ENCODE measurements at regions not wholly inside any gene's neighbourhood (a gene's known extent, or its start where the extent isn't known, plus 50 kb on each side); places are given as distances from the start of the nearest gene placed in this dataset.

DNA sequence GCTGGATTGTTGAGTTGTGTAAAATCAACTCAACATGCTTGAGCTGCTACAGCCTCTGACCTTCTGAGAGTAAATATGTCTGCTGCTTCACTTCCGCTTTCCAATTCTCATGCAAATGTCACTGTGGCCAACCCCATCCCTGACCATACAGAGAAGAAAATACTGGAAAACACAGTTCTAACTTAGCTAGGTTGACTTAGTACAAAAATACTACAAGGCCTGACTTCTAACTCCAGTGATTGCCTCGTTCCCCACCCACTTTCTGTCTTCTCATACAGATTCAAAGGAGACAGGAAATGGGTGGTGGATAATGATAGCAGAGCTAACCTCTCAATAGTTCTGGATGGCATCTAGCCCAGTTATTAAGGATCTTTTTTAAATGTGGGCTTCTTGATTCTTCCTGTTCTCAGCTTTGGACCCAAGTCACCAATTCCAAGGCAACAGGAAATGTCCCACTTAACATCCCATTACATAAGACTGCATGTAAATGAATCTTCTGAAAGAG, 226.6 kb upstream of the SLC24A2 start:
- H3K27ac ChIP-seq (ENCODE audit: low read length): no peak overlapping the region
- H3K9me3 ChIP-seq (ENCODE audit: control insufficient read depth, insufficient read depth, low read length): no peaks in the 10 kb centered on the region
- no CpG with 5 or more reads among the region's 2 CpGs for WGBS (ENCODE audit: insufficient coverage, insufficient read length)
- no peaks in the 10 kb centered on the region for H3K36me3 ChIP-seq (ENCODE audit: control insufficient read depth, insufficient read depth, low read length)
- H3K4me3 ChIP-seq (ENCODE audit: low read length): no peak overlapping the region
- DNase-seq (ENCODE audit: low read depth, low spot score): no peak
- H3K27me3 ChIP-seq (ENCODE audit: control insufficient read depth, insufficient read depth, low read length): no peaks in the 10 kb centered on the region
- H3K4me1 ChIP-seq (ENCODE audit: control insufficient read depth, insufficient read depth, low read length): no peaks in the 10 kb centered on the region; the same call in 1 of the 2 replicates

DNA sequence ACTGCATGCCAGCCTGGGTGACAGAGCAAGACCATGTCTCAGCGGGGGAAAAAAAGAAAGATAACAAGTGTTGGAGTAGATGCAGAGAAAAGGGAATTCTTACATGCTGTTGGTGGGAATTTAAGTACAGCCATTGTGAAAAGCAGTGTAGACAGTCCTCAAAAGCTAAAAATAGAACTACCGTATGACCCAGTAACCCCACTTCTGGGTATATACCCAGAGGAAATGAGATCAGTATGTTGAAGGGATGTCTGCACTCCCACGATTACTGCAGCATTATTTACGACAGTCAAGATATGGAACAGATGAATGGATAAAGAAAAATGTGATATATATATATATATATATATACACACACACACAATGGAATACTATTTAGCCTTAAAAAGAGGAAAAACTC, 225.3 kb upstream of the SLC24A2 start:
- no peaks in the 10 kb centered on the region for H3K9me3 ChIP-seq (ENCODE audit: control insufficient read depth, insufficient read depth, low read length)
- H3K27ac ChIP-seq (ENCODE audit: low read length): no peak overlapping the region
- no peak for DNase-seq (ENCODE audit: low read depth, low spot score)
- no peaks in the 10 kb centered on the region for H3K27me3 ChIP-seq (ENCODE audit: control insufficient read depth, insufficient read depth, low read length)
- no peaks in the 10 kb centered on the region; the same call in none of the 2 replicates for H3K4me1 ChIP-seq (ENCODE audit: control insufficient read depth, insufficient read depth, low read length)
- WGBS (ENCODE audit: insufficient coverage, insufficient read length): no CpG with 5 or more reads among the region's 4 CpGs
- H3K4me3 ChIP-seq (ENCODE audit: low read length): no peak overlapping the region
- no peaks in the 10 kb centered on the region for H3K36me3 ChIP-seq (ENCODE audit: control insufficient read depth, insufficient read depth, low read length)

DNA sequence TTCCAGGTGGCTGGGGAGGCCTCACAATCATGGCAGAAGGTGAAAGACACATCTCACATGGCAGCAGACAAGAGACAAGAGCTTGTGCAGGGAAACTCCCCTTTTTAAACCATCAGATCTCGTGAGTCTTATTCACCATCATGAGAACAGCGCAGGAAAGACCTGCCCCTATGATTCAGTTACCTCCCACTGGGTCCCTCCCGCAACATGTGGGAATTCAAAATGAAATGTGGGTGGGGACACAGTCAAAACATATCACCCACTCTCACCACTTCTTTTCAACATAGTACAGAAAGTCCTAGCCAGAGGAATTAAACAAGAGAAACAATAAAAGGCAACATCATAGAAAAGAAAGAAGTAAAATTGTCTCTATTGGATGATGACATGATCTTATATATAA, 223.4 kb upstream of the SLC24A2 start:
- no peaks in the 10 kb centered on the region; the same call in none of the 2 replicates for H3K4me1 ChIP-seq (ENCODE audit: control insufficient read depth, insufficient read depth, low read length)
- no peaks in the 10 kb centered on the region for H3K27me3 ChIP-seq (ENCODE audit: control insufficient read depth, insufficient read depth, low read length)
- WGBS (ENCODE audit: insufficient coverage, insufficient read length): no CpG with 5 or more reads among the region's 3 CpGs
- no peaks in the 10 kb centered on the region for H3K9me3 ChIP-seq (ENCODE audit: control insufficient read depth, insufficient read depth, low read length)
- no peaks in the 10 kb centered on the region for H3K36me3 ChIP-seq (ENCODE audit: control insufficient read depth, insufficient read depth, low read length)
- no peak overlapping the region for H3K4me3 ChIP-seq (ENCODE audit: low read length)
- no peak overlapping the region for H3K27ac ChIP-seq (ENCODE audit: low read length)
- DNase-seq (ENCODE audit: low read depth, low spot score): no peak

DNA sequence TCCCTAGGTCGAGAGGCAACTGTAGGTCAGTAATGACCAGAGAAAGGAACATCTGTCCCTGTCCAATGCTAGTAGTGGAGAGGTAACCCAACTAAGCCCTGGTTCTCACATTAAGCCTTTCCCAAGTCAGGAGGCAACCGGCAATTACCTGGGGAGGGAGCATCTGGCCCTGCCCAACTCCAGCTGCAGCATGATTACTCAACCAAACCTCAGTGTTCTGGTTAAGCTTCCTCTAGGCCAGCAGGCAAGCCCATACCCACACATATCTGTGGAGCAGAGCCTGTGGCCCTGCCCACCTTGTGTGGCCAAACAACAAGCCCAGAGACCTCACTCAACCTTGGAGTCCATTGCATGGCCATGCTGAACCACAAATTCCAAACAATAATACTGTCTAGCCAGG, 220.8 kb upstream of the SLC24A2 start:
- no peak for DNase-seq (ENCODE audit: low read depth, low spot score)
- no peaks in the 10 kb centered on the region for H3K36me3 ChIP-seq (ENCODE audit: control insufficient read depth, insufficient read depth, low read length)
- H3K4me1 ChIP-seq (ENCODE audit: control insufficient read depth, insufficient read depth, low read length): no peaks in the 10 kb centered on the region; the same call in 1 of the 2 replicates
- H3K4me3 ChIP-seq (ENCODE audit: low read length): no peak overlapping the region
- H3K27ac ChIP-seq (ENCODE audit: low read length): no peak overlapping the region
- no peaks in the 10 kb centered on the region for H3K27me3 ChIP-seq (ENCODE audit: control insufficient read depth, insufficient read depth, low read length)
- no CpG with 5 or more reads among the region's 2 CpGs for WGBS (ENCODE audit: insufficient coverage, insufficient read length)
- no peaks in the 10 kb centered on the region for H3K9me3 ChIP-seq (ENCODE audit: control insufficient read depth, insufficient read depth, low read length)

DNA sequence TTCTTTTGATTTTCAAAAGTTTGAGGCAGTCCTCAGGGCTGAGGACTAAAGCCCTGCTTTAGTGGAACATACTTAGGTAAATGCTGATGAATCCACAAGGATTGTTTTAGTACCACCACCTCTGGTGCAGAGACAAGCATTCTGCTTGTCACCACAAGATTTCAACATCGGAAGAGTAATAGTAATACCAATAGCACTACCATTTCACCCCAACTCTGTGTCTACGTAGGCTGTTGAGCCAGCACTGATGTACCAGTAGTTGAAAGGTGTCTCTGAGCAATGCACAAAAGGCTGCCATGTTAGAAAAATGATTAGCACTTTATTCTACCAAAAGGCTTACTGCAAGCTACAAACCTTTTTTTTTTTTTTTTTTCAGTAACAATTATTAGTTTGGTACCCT, 213.2 kb upstream of the SLC24A2 start:
- Histone ChIP-seq H3K4me3 (ENCODE audit: low read length) (no peak overlapping the region), H3K4me1 (ENCODE audit: control insufficient read depth, insufficient read depth, low read length) (0 out of 2 replicates have a peak, but pooled peaks cover 2% of the 10 kb centered on the region), H3K36me3 (ENCODE audit: control insufficient read depth, insufficient read depth, low read length) (no peaks in the 10 kb centered on the region), H3K27me3 (ENCODE audit: control insufficient read depth, insufficient read depth, low read length) (no peaks in the 10 kb centered on the region), H3K27ac (ENCODE audit: low read length) (no peak overlapping the region), H3K9me3 (ENCODE audit: control insufficient read depth, insufficient read depth, low read length) (no peaks in the 10 kb centered on the region)
- no peak for DNase-seq (ENCODE audit: low read depth, low spot score)
- no CpG with 5 or more reads among the region's 2 CpGs for WGBS (ENCODE audit: insufficient coverage, insufficient read length)

DNA sequence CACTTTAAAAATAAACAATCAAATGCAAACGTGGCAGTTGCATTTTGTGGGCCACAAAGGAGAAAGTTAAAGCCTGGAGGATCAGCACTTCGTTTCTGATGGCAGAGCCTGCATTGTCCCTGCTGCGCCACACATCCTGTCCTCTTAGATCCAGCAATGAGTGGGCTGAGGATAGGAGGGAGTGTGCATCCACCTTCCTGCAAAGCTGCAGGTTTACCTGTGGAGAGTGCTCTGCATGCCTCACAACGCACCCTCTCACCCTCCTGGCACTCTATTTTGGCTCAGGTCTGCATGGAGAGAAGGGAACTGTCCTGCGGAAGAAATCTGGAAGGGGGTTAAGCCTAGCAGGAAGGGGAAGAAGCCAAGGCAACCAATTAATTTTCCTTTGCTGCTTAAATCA, 212.2 kb upstream of the SLC24A2 start:
- Histone ChIP-seq H3K27ac (ENCODE audit: low read length) (no peak overlapping the region), H3K4me3 (ENCODE audit: low read length) (no peak overlapping the region), H3K9me3 (ENCODE audit: control insufficient read depth, insufficient read depth, low read length) (no peaks in the 10 kb centered on the region), H3K27me3 (ENCODE audit: control insufficient read depth, insufficient read depth, low read length) (no peaks in the 10 kb centered on the region), H3K4me1 (ENCODE audit: control insufficient read depth, insufficient read depth, low read length) (0 out of 2 replicates have a peak, but pooled peaks cover 2% of the 10 kb centered on the region), H3K36me3 (ENCODE audit: control insufficient read depth, insufficient read depth, low read length) (no peaks in the 10 kb centered on the region)
- WGBS (ENCODE audit: insufficient coverage, insufficient read length): no CpG with 5 or more reads among the region's 5 CpGs
- DNase-seq (ENCODE audit: low read depth, low spot score): no peak

DNA sequence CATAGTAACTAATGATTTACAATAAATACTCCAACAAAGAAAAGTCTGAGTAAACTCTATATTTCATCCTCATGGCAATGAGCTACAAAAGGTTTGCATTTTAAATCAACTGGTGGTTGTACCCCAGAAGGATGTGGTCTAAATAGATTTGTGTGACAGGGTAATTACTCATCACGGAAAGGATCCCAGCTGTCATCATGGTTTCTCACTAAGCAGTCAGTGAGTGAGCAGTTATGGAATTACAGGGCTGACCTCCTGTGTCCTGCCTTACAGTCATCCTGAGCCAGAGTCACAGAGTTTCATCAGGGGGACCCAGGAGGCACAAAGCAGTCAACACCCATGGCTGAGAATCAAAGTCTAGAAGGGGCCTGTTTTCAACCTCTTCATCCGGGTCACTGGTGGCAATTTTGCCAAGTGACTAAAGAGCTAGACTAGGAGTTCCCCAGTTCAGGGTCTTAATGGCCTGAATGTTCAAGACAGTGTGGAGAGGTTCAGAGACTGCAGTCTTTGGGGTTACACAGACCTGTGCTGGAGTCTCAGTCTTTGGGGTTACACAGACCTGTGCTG, 210.7 kb upstream of the SLC24A2 start:
- Histone ChIP-seq H3K9me3 (ENCODE audit: control insufficient read depth, insufficient read depth, low read length) (no peaks in the 10 kb centered on the region), H3K36me3 (ENCODE audit: control insufficient read depth, insufficient read depth, low read length) (no peaks in the 10 kb centered on the region), H3K27me3 (ENCODE audit: control insufficient read depth, insufficient read depth, low read length) (no peaks in the 10 kb centered on the region; the same call in 1 of the 2 replicates), H3K4me3 (ENCODE audit: low read length) (no peak overlapping the region), H3K4me1 (ENCODE audit: control insufficient read depth, insufficient read depth, low read length) (0 out of 2 replicates have a peak, but pooled peaks cover 2% of the 10 kb centered on the region), H3K27ac (ENCODE audit: low read length) (no peak overlapping the region)
- WGBS (ENCODE audit: insufficient coverage, insufficient read length): no CpG with 5 or more reads among the region's 2 CpGs
- DNase-seq (ENCODE audit: low read depth, low spot score): no peak

DNA sequence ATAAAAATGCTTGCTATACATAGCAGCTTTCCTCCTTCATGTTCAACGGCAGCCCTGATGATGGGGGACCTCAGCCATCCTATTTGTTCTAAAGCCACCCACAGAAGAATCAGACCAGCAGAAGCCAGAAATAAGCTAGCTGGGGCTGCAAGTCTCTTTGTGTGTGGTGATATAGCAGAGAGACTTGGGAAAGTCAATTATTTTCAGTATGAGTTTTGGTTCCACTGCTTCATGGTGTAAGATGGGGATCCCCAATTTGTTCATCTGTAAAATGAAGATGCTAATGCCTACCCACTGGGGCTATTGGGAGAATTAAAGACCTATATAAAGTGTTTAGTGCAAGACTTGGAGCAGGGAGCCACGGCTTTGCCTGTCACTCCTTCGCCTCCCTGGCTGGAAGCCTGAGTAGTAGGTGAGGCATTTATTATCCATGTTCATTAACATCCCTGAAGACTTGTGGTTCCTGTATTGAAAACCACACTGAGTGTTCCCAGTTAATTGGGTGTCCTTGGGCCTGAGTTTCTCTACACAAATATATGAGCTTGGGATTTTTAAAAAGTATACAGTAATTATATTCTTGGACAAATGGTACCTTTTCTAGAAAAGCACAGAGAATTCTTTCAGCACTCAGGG, 210.1 kb upstream of the SLC24A2 start:
- WGBS (ENCODE audit: insufficient coverage, insufficient read length): no CpG with 5 or more reads among the region's 3 CpGs
- H3K9me3 ChIP-seq (ENCODE audit: control insufficient read depth, insufficient read depth, low read length): no peaks in the 10 kb centered on the region
- no peak overlapping the region for H3K4me3 ChIP-seq (ENCODE audit: low read length)
- no peak for DNase-seq (ENCODE audit: low read depth, low spot score)
- no peak overlapping the region for H3K27ac ChIP-seq (ENCODE audit: low read length)
- H3K27me3 ChIP-seq (ENCODE audit: control insufficient read depth, insufficient read depth, low read length): no peaks in the 10 kb centered on the region; the same call in 1 of the 2 replicates
- H3K4me1 ChIP-seq (ENCODE audit: control insufficient read depth, insufficient read depth, low read length): 0 out of 2 replicates have a peak, but pooled peaks cover 2% of the 10 kb centered on the region
- H3K36me3 ChIP-seq (ENCODE audit: control insufficient read depth, insufficient read depth, low read length): no peaks in the 10 kb centered on the region

DNA sequence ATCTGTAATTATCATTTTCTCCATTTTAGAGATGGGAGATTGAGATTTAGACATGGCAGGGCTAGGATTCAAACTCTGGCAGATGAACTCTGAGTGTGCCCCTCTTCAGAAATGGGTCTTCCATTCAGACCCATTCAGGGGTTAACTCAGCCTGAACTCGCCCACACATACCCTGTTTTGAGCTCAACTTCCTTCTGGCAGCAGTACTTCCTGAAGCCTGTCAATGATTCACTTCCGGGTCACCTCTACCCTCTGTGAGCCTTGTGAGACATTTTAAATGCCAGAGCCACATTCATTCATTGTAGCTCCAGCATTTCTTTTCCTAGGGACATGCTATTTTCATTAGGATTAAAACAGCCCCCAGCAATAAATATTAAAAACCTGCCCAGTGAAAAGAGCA, 209.3 kb upstream of the SLC24A2 start:
- Histone ChIP-seq H3K27me3 (ENCODE audit: control insufficient read depth, insufficient read depth, low read length) (no peaks in the 10 kb centered on the region; the same call in 1 of the 2 replicates), H3K4me1 (ENCODE audit: control insufficient read depth, insufficient read depth, low read length) (0 out of 2 replicates have a peak, but pooled peaks cover 2% of the 10 kb centered on the region), H3K4me3 (ENCODE audit: low read length) (no peak overlapping the region), H3K36me3 (ENCODE audit: control insufficient read depth, insufficient read depth, low read length) (no peaks in the 10 kb centered on the region), H3K27ac (ENCODE audit: low read length) (no peak overlapping the region), H3K9me3 (ENCODE audit: control insufficient read depth, insufficient read depth, low read length) (no peaks in the 10 kb centered on the region)
- WGBS (ENCODE audit: insufficient coverage, insufficient read length): no CpG with 5 or more reads among the region's 2 CpGs
- DNase-seq (ENCODE audit: low read depth, low spot score): no peak

DNA sequence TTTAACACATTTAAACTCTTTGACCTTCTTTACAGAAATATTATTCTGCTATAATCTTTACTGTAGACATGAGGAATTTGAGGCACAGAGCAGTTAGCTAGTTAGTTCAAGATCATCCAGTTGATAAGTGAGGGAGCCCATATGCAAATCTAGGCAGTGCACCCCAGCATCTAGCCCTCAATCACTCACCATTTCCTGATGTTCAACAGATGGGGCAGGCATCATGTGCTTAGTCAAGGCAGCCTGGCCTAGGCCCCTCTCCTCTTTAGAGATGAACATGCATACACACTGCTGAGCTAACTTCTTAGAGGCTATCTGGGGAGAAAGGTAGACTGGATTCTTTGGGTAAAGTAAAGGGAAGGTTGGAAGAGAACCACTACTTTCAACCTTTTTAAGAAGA, 206.8 kb upstream of the SLC24A2 start:
- H3K9me3 ChIP-seq (ENCODE audit: control insufficient read depth, insufficient read depth, low read length): no peaks in the 10 kb centered on the region

More for the DNA sequence above, 206.8 kb upstream of the SLC24A2 start:
- H3K27ac ChIP-seq (ENCODE audit: low read length): no peak overlapping the region
- H3K27me3 ChIP-seq (ENCODE audit: control insufficient read depth, insufficient read depth, low read length): no peaks in the 10 kb centered on the region; the same call in 1 of the 2 replicates
- no peak overlapping the region for H3K4me3 ChIP-seq (ENCODE audit: low read length)
- no peaks in the 10 kb centered on the region for H3K36me3 ChIP-seq (ENCODE audit: control insufficient read depth, insufficient read depth, low read length)
- H3K4me1 ChIP-seq (ENCODE audit: control insufficient read depth, insufficient read depth, low read length): no peaks in the 10 kb centered on the region
- no peak for DNase-seq (ENCODE audit: low read depth, low spot score)

Data from iPS DF 6.9 (cell line).